Right lung (tissue), 2 donors: ENCODE measurements at regions not wholly inside any gene's neighbourhood (a gene's known extent, or its start where the extent isn't known, plus 50 kb on each side); places are given as distances from the start of the nearest gene placed in this dataset.
"Not testable (repeated sequence)": the region's sequence is repeated elsewhere in the genome, so short reads cannot be mapped to it uniquely, and the experiment has no call there.

ENCODE experiments used
- DNase-seq, 2 donors: peaks; one replicate each; pipeline ENCODE4 v3.0.0-alpha.2; 2013

DNA sequence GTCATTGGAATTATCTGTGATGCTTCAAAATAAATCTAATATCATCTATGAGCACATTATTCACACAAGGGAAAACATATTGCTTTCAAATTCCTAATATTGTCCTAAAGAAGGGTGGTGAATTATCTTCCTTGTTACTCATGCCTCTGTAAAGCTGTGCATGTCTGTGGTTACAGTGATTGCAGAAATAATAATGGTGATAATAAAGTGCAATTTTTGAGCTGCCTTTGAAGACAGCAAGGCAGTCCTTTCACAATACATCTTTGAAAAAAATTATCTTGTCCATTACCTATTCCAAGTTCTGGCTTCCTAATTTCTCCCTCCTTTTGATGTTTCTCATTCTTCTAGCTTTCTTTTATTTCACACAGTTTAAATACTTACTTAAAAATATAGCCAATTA lies 442.1 kb upstream of the EYS start:
- DNase-seq, result no peak

DNA sequence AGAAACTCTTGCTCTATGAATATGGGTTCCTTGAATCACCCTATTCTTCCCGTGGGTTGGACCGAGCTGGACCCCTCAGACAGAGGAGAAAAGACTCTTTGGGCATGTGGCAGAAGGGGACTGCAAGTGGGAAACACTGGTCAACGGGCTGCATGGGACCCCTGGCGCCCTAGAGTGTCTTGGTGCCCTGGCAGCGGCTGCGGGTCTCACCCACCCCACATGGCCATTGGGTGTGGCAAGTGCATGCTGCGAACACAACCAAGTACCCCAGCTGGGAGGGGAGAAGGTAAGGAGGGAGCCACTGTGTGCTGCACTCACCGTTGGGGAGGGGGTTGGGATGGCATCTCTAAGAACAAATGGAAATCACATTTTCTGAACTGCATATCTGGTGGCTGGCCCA lies 438.8 kb upstream of the EYS start:
- DNase-seq, result no peak

DNA sequence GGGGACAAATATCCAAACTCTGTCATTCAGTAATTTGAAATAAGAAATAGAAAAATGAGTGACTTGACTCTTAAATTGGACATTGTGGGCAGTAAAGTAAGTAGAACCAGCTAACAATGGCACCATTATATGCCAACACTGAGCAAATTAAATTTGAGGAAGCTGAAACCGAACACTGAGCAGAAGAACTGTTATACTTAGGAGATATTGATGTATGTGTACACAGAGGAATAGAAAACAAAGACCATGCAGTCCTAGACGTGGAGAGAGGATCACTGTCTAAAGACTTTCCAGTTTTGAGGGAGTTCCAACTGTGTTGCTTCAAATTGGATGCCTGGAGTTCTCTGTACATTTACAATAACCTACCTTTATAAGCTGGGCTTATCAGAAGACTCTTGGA lies 427.0 kb upstream of the EYS start:
- no peak for DNase-seq

DNA sequence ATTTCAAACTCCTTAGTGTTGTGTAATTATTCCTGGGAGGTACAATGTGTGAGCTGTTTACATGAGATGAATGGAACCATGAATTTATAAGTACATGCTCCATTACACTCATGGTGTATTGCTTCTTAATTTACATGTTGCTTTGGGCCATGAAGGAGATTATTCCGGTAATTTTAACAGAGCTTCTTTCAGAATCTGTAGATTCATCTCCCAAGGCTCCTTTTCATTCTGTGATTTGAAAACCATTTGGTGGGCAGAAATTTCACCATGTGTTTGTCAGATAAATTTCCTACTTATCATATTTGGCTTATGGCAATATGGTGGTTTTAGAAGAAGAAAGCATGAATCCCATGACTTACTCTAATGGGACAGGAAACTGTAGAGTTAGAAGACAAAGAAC lies 421.6 kb upstream of the EYS start:
- DNase-seq, result no peak

DNA sequence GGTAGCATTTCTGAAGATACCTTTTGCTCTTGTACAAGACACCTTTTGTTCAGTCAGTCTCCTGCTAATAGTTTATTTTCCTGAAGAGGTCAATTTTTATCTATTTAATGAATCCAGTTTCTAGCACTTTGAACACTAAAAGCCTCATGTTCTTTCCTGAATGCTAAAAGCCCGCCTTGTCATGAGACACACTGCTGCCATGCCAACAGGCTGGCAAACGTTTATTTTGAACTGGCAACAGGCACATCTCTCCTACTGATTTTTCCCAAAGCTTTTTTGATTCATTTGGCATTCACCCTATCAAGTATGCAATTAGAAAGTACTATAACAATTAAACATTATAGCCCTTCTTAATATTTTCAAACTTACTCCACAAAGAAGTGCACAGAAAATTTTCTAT lies 421.2 kb upstream of the EYS start:
- no peak for DNase-seq

DNA sequence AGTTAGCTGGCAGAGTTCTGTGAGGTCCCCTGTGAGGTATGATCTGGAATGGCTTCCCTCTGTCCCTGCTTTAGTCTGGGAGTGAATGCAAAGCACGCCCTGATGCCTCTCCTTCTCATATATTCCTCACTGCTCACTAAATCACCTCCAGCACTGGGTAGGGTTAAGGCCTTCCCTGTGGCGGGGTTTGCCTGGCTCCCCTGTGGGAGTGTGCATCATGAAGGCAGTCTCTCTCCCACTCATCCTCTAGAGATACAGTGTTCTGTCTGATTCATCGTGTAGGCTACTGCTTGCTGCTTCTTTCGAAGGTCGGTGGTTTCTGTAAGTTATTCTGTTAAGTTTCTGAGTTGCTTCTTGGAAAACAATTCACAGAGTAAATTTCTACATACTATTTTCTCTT lies 420.0 kb upstream of the EYS start:
- DNase-seq, result no peak

DNA sequence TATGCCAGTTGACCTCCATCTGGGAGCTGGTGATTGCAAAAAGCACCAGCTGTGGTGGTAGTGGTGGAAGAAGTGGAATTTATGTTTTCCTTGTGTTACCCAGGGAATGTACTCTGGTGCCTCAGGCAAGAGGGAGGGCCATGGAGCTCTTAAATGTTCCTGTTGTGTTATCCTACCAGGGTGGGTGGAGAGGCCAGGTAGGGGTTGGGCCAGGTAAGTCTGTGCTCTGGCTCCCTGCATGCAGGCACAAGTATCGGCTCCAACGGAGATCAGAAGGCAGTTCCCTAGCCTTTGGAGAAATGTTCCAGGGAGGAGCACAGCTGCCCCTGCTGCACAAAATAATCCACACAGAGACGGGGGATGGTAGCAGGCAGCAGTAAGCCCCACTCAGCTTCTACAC lies 419.3 kb upstream of the EYS start:
- no peak for DNase-seq

DNA sequence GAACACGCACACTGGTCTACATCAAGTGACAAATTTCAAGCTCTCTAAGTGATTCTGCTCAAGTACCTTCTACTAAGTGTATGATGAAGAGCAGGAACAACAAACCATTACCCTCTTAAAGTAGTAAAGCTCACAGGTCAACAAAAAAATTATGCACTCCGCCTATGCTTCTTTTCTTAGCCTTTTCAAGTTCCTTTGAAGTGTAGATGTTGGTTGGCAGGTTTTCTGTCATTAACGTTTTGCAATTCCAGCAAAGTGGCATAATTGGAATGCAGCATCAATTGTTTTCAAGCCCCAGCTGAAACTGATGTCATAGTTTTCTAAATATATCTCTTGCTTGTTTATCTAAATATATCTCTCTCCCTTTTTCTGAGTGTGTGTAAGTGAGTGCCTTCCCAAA lies 396.9 kb upstream of the EYS start:
- peak; percentile 34 to 38 for DNase-seq

DNA sequence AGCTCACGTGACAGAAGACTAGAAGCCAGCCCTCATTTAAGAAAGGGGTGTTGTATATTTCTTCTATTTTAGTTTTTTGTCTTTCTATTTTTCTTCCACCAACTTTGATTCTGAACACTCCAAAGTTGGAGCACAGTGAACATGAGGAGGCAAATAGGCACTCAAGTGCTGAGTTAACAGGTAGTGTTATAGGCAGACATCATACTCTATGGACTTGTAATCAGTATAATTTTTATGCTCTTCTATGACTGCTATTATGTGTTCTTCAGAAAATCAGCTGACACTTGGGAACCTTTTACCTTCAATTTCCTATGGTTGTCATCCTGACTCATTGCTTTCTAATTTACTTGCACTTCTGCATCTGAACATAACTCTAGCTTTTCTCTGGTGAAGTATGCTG lies 396.3 kb upstream of the EYS start:
- DNase-seq, result no peak

DNA sequence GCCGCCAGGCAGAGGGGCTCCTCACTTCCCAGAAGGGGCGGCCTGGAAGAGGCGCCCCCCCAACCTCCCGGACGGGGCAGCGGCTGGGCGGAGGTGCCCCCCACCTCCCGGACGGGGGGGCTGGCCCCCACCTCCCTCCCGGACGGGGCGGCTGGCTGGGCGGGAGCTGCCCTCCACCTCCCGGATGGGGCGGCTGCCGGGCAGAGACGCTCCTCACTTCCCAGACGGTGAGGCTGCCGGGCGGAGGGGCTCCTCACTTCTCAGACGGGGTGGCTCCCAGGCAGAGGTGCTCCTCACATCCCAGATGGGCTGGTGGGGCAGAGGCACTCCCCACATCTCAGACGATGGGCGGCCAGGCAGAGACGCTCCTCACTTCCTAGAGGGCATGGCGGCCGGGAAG lies 389.7 kb upstream of the EYS start:
- no peak for DNase-seq

DNA sequence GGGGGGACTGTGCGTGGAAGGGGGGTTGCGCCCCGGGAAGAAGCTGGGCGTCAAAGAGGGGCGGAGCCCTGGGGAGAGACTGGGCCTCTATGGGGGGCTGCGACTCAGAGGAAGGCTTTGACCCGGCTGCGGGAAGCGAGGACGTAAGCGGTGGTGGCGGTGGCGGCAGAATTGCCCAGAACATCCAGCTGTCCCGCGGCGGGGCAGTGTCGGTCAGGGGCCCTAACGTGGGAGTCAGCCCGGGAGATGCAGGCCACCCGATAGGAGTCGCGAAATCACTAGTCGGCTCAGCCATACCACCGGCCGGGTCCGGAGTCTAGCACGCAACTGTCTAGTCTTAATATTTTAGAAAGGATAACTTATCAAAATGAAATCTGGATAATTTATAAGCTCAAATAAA lies 387.6 kb upstream of the EYS start:
- DNase-seq, result no peak

DNA sequence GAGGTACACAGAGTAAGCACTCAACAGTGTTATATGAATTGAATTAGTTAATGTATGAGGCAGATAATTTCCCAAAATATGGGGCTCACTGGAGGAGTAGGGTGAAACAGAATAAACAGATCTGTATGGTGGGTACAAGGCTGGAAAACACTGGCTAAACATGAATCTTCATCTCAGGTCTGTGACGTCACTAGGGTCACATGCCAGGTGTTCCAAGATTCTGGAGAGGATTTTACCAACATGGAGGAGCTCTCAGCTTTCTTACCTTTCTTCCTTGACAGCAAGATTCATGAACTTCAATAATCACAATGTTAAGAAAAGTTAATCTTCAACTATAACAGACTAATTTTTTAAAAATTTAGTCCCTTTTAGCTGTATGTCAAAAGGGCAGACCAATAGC lies 385.3 kb upstream of the EYS start:
- DNase-seq, result not testable (repeated sequence)

DNA sequence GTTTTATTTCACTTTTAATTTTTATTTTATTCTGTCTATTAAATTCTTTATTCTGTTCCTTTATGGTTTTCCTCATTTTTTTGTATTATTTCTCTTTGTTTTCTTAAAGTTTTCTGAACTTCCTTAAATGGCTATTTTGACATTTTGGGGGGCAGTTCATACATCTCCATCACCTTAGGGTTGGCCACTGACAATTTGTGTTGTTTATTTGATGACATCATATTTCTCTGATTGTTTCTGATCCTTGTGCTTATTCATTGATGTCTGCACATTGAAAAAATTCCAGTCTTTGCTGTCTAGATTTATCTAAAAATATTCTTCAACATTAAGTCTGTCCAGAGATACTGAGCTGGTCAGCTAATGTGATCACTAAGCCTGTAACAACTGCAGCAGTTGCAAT lies 379.5 kb upstream of the EYS start:
- DNase-seq, result no peak

DNA sequence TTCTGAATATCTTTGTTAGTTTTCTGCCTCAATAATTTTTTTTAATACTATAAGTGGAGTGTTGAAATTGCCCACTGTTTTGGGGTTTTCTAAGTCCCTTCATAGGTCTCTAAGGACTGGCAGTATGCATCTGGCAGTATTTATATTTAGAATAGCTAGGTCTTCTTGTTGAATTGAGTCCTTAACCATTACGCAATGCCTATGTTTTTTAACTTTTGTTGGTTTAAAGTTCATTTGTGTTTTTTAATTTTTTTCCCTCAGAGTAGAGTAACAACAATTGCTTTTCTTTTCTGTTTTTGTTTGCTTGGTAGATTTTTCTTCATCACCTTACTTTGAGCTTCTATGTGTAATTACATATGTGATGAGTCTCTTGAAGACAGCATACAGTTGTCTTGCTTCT lies 375.9 kb upstream of the EYS start:
- DNase-seq, result no peak

DNA sequence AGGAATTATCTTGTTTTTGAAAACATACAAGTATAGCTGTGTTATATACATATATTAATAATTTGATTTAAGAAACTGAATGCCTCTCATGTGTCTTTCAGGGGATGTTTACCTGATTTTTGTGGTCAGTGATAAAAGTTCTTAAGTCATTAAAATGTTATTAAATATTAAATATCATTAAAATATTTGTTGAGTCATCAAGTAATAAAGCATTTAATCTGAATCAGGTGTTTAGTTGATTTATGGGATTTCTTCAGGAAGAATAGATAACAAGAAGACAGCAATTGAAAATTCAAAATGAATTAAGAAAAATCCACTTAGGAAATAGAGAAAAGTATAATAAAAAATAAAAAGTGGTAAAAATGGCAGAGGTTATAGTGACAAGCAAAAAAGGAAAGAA lies 361.9 kb upstream of the EYS start:
- DNase-seq, result no peak

DNA sequence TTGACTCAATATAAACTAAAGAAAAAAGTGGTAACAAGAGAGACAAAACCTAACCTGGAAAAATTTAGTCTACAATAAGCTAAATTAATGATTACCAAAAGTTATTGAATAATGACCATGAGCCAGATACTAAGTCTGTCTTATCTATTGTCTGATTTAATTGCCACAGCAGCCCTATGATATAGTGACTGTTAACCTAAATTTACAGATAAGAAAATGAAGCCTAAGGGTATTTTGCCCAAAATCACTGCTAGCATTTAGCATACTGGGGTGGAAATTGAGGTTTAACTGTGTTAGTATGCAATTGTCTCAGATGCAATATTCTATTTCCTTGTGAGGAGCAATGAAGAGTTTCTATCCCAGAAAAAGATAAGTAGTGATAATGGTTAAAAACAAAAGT lies 361.0 kb upstream of the EYS start:
- no peak for DNase-seq

DNA sequence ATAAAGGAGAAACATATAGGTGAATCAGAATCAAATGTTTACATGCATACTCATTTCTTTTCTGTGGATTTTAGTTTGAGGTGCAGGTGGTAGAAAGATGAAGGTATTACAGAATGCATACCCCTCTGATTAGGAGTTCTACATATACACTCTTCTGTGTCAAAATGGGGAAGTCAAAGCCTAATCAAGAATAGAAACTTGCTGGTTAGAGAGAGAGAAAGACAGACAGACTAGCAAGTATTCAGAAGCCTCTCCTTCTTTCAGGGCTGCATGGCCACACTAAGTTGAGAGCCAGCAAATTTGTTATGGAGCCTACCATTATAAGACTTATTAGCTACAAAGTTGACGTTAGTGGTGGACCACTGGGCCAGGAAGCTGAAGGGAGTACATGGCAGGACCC lies 358.3 kb upstream of the EYS start:
- DNase-seq, result no peak

DNA sequence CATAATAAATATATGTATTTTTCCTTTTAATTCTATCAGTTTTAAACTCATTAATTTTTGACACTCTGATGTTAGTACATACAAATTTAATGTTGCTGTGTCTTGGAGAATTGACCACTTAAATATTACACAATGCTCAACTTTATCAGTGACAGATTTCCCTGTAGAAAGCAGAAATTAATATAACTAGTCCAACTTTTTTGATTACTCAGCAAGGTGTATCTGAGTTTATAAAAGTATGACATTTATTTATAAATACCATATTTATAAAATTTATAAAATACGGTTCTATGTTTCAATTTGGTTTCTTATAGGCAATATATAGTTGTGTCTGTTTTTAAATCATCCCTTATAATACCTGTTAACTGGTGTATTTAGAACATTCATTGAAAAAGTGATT lies 350.0 kb upstream of the EYS start:
- no peak for DNase-seq

DNA sequence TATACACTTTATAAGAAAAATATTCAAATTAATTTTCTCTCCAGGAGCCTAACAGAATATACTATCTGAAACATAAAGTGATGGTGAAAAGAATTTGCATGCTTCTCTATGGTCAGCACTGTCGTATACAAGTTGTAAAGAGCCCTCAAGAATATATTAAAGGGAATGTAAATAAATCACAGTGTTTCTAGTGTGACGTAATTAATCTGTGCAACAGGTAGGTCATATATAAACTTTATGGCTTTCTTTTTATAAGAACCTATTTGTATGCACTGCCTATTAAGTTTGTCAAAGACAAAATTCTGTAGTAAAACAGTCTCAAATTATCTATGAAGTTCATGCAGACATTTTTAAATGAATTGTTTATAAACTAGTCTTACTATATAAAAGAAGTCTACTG lies 347.9 kb upstream of the EYS start:
- DNase-seq, result no peak

DNA sequence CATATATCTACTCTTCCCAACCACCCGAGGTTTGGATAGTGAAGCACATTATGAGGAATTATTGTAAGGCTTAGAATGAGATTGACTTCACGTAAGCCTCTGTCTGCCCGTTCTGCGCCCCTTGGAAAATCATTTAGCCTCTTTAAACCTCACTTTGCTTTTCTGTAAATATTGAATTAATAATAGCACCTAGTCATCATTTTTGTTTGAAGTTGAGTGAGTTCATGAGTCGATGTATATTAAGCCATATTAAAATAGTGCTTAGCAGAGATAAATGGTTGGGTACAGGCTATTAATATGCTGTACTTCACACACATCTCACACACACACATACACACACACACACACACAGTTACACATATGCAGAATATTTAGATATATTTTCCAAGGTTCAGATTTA lies 344.8 kb upstream of the EYS start:
- no peak for DNase-seq

DNA sequence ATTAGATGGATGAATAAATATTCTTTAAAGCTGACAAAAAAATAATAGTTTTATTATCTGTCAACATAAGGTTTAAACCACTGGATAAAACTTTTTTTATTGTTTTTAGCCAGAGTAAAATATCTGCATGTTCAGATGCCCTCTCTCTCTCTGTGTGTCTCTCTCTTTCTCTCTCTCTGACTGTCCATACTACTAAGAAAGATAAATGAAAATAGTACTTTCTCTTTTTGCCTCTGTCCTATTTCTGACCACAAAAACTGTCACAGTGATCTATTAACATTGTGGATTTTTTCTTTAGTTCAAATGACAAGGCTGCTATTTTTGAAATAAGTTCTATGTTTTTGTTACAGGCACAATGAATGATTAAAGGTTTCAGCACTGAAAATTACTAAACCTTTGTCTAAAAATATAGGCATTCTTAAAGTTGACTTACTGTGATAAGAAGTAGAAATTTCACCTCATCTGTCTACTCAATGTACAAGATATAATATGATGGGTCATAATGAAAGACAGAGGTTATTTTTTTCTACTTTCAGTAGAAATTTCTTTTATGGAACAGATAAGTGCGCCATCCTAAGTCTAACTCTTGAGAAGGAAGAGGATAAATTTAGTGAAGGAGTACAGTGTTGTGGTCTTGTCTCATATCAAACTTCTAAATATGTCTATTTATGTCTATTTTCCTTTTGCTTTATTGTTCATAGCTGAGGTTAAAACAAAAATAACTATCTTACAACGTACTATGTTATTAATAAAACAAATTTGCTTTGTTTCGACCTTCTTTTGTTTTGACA lies 341.9 kb upstream of the EYS start:
- no peak for DNase-seq

DNA sequence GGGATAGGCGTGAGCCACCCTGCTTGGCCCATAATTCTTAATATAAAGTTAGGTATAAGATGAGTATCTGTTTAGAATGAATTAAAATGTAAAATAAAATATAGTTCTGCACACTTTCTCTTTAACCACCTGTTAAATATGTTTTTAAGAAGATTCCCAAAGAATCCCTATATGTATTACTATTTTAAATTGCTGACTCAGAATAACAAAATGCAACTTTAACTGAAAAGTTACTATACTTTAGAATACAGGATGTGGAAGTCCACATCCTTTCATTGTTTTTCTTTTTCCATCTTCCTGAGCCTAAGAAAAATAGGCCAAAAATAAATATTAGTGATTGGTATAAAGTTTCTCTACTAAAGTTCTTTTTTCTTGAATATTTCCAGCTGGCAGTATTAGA lies 325.6 kb upstream of the EYS start:
- DNase-seq, result no peak

DNA sequence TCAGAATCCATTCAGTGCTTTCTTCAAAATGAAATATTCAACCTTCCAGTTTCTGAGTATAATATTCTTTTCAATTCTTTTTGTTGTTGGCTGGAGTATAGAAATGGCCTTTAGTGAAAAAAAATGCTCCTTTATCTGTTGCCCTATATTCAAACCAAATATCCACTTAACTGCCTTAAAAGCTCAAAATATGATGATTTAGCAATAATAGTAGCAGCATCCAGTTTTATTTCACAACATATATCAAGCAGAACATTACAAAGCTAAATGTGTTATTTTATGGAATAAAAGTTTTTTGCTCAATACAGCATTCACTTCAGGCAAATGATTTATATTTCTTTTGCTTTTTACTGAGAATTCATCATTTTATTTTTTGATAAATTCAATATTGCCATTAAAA lies 322.4 kb upstream of the EYS start:
- no peak for DNase-seq

DNA sequence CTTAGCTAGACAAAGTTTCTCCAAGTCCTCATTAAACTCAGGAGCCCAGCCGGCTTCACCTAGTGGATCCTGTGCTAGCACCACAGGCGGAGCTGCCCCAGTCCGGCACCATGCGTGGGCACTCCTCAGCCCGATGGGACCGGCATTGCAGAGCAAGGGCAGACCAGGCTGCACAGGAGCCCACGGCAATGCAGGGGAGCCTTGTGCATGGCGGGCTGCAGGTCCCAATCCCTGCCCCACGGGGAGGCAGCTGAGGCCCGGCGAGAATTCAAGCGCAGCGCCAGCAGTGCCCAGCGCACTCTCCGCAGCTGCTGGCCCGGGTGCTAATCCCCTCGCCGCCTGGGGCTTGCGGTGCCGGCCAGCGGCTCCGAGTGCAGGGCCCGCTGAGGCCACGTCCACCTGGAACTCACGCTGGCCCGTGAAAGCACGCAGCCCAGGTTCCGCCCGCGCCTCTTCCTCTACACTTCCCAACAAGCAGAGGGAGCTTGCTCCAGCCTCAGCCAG lies 292.3 kb upstream of the EYS start:
- DNase-seq, result no peak
